Muscle layer of colon (tissue), 2 donors: ENCODE measurements at regions not wholly inside any gene's neighbourhood (a gene's known extent, or its start where the extent isn't known, plus 50 kb on each side); places are given as distances from the start of the nearest gene placed in this dataset.

Experiments used
- H3K27ac ChIP-seq: one replicate; pipeline ENCODE4 v1.7.0; 2013; ENCODE audit warnings: low read depth, mild to moderate bottlenecking, low read length, moderate library complexity
- H3K27me3 ChIP-seq, 2 donors: one replicate each; pipeline ENCODE4 v1.7.0; 2013; ENCODE audit warnings: low read length in 2 of 2, mild to moderate bottlenecking in 2 of 2; ENCODE audit not compliant: insufficient read depth in 2 of 2, control insufficient read depth in 1 of 2
- H3K36me3 ChIP-seq: one replicate; pipeline ENCODE4 v1.7.0; 2013; ENCODE audit warnings: mild to moderate bottlenecking, low read length; ENCODE audit not compliant: insufficient read depth
- H3K4me1 ChIP-seq: one replicate; pipeline ENCODE4 v1.7.0; 2013; ENCODE audit warnings: mild to moderate bottlenecking, low read length; ENCODE audit not compliant: insufficient read depth
- H3K4me3 ChIP-seq, 2 donors: one replicate each; pipeline ENCODE4 v1.7.0; 2013; ENCODE audit warnings: low read length in 2 of 2, low read depth in 1 of 2, mild to moderate bottlenecking in 1 of 2, moderate library complexity in 1 of 2
- H3K9ac ChIP-seq: one replicate; pipeline ENCODE4 v1.7.0; 2013; ENCODE audit warnings: low read length
- H3K9me3 ChIP-seq: one replicate; pipeline ENCODE4 v1.7.0; 2013; ENCODE audit warnings: mild to moderate bottlenecking, low read length
- donor health status: abdominal sarcoma.
- donor health status: Adenocarcinoma of cecum.

GRCh38 chr1:208741296-208741695, 497.1 kb upstream of the PLXNA2 start:
- Histone ChIP-seq H3K27ac (no peak overlapping the region), H3K9ac (no peak overlapping the region), H3K4me1 (no peaks in the 10 kb centered on the region), H3K36me3 (no peaks in the 10 kb centered on the region), H3K4me3 (no peak overlapping the region), H3K27me3 (no peaks in the 10 kb centered on the region), H3K9me3 (no peaks in the 10 kb centered on the region)

- H3K27ac ChIP-seq = no peak overlapping the region
- H3K9ac ChIP-seq = no peak overlapping the region
- H3K36me3 ChIP-seq = no peaks in the 10 kb centered on the region
- no peaks in the 10 kb centered on the region for H3K4me1 ChIP-seq
- H3K27me3 ChIP-seq = no peaks in the 10 kb centered on the region
- no peak overlapping the region for H3K4me3 ChIP-seq
- H3K9me3 ChIP-seq = no peaks in the 10 kb centered on the region
Observed at GRCh38 chr1:208743361-208743760, 499.2 kb upstream of the PLXNA2 start.

- no peaks in the 10 kb centered on the region for H3K9me3 ChIP-seq
- H3K27me3 ChIP-seq = no peaks in the 10 kb centered on the region
- H3K36me3 ChIP-seq = no peaks in the 10 kb centered on the region
- no peak overlapping the region for H3K4me3 ChIP-seq
- no peak overlapping the region for H3K27ac ChIP-seq
- H3K4me1 ChIP-seq = no peaks in the 10 kb centered on the region
- no peak overlapping the region for H3K9ac ChIP-seq
Observed at GRCh38 chr1:208747979-208748378, 503.8 kb upstream of the PLXNA2 start.

GRCh38 chr1:208748387-208749165, 504.4 kb upstream of the PLXNA2 start:
- Histone ChIP-seq H3K9me3 (no peaks in the 10 kb centered on the region), H3K27ac (no peak overlapping the region), H3K4me3 (no peak overlapping the region), H3K36me3 (no peaks in the 10 kb centered on the region), H3K27me3 (no peaks in the 10 kb centered on the region), H3K9ac (no peak overlapping the region), H3K4me1 (no peaks in the 10 kb centered on the region)

GRCh38 chr1:208756339-208756981, 512.3 kb upstream of the PLXNA2 start:
- no peaks in the 10 kb centered on the region for H3K36me3 ChIP-seq
- no peak overlapping the region for H3K9ac ChIP-seq
- H3K27me3 ChIP-seq = no peaks in the 10 kb centered on the region
- H3K4me1 ChIP-seq = no peaks in the 10 kb centered on the region
- H3K4me3 ChIP-seq = no peak overlapping the region
- H3K27ac ChIP-seq = no peak overlapping the region
- no peaks in the 10 kb centered on the region for H3K9me3 ChIP-seq

- H3K9me3 ChIP-seq = no peaks in the 10 kb centered on the region
- no peak overlapping the region for H3K27ac ChIP-seq
- H3K4me3 ChIP-seq = no peak overlapping the region
- no peaks in the 10 kb centered on the region for H3K27me3 ChIP-seq
- no peak overlapping the region for H3K9ac ChIP-seq
- no peaks in the 10 kb centered on the region for H3K36me3 ChIP-seq
- H3K4me1 ChIP-seq = no peaks in the 10 kb centered on the region
Observed at GRCh38 chr1:208757846-208758245, 513.7 kb upstream of the PLXNA2 start.

- Histone ChIP-seq H3K4me3 (no peak overlapping the region), H3K36me3 (no peaks in the 10 kb centered on the region), H3K9ac (no peak overlapping the region), H3K27ac (no peak overlapping the region), H3K9me3 (no peaks in the 10 kb centered on the region), H3K4me1 (no peaks in the 10 kb centered on the region), H3K27me3 (no peaks in the 10 kb centered on the region)
Observed at GRCh38 chr1:208759255-208759654, 515.1 kb upstream of the PLXNA2 start.

- Histone ChIP-seq H3K9me3 (no peaks in the 10 kb centered on the region), H3K27ac (no peak overlapping the region), H3K4me1 (no peaks in the 10 kb centered on the region), H3K4me3 (no peak overlapping the region), H3K27me3 (no peaks in the 10 kb centered on the region), H3K9ac (no peak overlapping the region), H3K36me3 (no peaks in the 10 kb centered on the region)
Observed at GRCh38 chr1:208763971-208764370, 519.8 kb upstream of the PLXNA2 start.

GRCh38 chr1:208766832-208767231, 522.6 kb upstream of the PLXNA2 start:
- H3K9ac ChIP-seq = no peak overlapping the region
- H3K27ac ChIP-seq = no peak overlapping the region
- H3K36me3 ChIP-seq = no peaks in the 10 kb centered on the region
- H3K9me3 ChIP-seq = no peaks in the 10 kb centered on the region
- H3K4me3 ChIP-seq = no peak overlapping the region
- no peaks in the 10 kb centered on the region for H3K27me3 ChIP-seq
- no peaks in the 10 kb centered on the region for H3K4me1 ChIP-seq

GRCh38 chr1:208767816-208768215, 523.6 kb upstream of the PLXNA2 start:
- no peaks in the 10 kb centered on the region for H3K36me3 ChIP-seq
- H3K4me1 ChIP-seq = no peaks in the 10 kb centered on the region
- H3K9ac ChIP-seq = no peak overlapping the region
- no peak overlapping the region for H3K4me3 ChIP-seq
- no peak overlapping the region for H3K27ac ChIP-seq
- no peaks in the 10 kb centered on the region for H3K27me3 ChIP-seq
- no peaks in the 10 kb centered on the region for H3K9me3 ChIP-seq

- Histone ChIP-seq H3K27me3 (no peaks in the 10 kb centered on the region), H3K9ac (no peak overlapping the region), H3K4me1 (no peaks in the 10 kb centered on the region), H3K4me3 (no peak overlapping the region), H3K27ac (no peak overlapping the region), H3K36me3 (no peaks in the 10 kb centered on the region), H3K9me3 (no peaks in the 10 kb centered on the region)
Observed at GRCh38 chr1:208772891-208773290, 528.7 kb upstream of the PLXNA2 start.

- H3K4me1 ChIP-seq = no peaks in the 10 kb centered on the region
- H3K36me3 ChIP-seq = no peaks in the 10 kb centered on the region
- H3K27me3 ChIP-seq = no peaks in the 10 kb centered on the region
- H3K9me3 ChIP-seq = no peaks in the 10 kb centered on the region
- no peak overlapping the region for H3K4me3 ChIP-seq
- H3K9ac ChIP-seq = no peak overlapping the region
- H3K27ac ChIP-seq = no peak overlapping the region
Observed at GRCh38 chr1:208775841-208776240, 531.7 kb upstream of the PLXNA2 start.
